ENCODE measurements at regions not wholly inside any gene's neighbourhood (a gene's known extent, or its start where the extent isn't known, plus 50 kb on each side); places are given as distances from the start of the nearest gene placed in this dataset.
"Not testable (repeated sequence)": the region's sequence is repeated elsewhere in the genome, so short reads cannot be mapped to it uniquely, and the experiment has no call there.

DNA sequence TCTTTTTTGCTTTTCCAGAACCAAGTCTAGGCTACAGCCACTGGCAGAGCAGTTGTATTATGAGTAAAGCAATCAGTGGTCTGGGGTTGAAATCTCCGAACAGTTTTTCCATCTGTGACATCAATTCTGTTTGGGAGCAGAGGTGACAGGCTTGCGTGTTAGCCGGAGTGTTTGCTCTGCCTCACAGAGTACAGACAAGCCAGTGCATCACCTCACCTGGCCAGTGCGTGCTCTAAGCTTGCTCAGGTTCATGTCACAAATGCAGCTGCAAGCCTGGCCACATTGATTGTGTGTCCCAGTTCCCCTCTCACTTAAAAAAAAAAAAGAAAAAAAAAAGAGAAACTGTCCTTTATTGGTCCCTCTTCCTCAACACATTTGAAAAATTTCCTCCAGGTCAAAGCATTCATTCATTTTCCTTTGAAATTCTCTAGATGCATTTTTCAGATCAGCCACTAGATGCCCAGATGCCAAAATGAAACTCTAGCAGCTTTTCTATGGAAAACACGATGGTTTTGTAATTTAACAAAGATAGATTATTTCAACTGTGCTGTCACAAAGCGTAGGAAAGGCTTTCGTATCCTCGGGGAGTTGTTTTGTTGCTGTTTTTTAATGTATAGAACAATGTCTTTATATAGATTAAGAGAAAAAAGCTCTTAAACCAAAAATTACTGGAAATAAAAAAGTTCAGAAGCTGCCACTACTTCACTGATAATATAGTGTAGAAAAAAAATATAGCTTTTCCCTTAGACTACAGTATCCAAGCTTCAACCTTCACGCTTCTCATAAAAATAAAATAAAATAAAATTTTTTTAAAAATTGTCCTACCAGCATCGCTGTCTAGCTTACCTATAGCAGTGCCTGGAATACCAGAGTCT lies 585.5 kb downstream of the TLE1 start:
- DNase-seq = no peak

DNA sequence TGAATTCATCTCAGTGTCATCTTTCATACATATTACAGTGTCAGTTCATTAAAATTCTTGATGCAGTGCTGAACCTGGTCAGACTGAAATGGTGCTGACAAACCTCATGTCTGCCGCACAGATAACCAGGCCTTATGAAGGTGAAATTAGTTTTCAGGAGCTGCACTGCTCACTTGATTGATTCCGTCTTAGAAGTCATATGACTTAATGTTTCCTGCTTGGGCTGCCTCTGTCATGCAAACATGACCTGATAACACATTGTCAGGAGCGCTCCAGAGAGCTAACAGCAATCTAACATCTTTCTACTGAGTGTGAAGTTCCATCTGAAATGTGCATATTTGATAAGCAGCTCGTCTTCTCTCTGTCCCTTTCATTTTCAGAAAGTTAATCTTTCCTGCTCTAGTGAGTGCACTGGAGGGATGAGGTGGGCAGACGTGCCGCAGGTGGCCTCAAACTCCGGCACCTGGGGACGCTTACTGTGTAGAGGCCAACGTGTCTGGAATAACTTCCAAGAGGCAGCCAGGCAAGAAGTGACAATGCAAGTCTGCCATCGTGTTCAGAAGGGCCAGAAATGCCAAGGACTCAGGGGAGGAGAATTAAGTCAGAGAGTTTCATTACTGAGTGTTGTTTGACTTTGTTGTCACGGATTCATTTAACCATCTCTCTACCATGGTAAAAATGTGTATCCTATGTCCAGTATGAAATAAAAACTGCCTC lies 592.1 kb downstream of the TLE1 start:
- no peak for DNase-seq

DNA sequence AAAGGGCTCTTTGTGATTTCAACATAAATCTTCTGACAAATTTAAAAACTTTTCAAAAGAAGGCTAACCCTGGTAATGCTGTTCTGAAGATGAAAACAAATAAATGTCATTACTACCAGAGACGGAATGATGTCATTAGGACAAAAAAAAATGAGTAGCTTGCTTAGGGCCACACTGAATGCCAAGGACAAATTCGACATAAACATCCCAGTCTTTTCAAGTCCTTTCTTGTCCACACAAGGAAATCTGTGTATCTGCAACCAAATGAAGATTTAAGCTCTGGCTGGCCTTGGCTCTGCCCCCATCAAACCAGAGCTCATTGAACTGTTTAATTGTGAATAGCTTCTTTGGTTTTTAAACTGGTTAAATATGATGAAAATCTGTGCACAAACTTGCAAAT lies 592.7 kb downstream of the TLE1 start:
- no peak for DNase-seq

DNA sequence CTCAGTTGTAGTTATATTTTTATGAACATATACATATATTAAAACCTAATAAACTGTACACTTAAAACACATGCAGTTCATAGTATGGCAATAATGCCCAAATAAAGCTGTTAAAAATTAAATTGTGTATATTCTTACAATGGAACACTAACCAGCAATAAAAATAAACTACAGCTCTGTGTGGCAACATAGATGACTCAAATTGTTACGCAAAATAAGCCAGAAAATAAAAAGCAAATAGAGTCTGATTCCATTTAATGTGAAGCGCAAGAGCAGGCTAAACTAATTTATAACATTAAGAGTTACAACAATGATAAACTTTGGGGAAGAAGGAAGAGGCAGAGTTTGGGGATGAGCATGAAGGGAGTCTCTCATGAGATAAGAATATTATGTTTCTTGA lies 597.3 kb downstream of the TLE1 start:
- DNase-seq = no peak

DNA sequence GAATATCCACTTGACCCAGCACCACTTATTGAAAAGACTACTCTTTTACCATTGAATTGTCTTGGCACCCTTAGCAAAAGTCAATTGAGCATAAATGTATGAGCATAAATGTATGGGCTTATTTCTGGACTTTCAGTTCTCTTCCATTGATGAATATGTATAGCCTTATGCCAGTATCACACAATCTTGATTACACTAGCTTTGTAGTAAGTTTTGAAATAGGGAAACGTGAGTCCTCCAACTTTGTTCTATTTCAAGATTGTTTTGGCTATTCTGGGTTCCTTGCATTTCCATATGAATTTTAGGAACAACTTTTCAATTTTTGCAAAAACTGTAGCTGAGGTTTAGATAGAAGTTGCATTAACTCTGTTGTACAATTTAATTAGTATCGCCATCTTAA lies 601.0 kb downstream of the TLE1 start:
- DNase-seq = no peak

DNA sequence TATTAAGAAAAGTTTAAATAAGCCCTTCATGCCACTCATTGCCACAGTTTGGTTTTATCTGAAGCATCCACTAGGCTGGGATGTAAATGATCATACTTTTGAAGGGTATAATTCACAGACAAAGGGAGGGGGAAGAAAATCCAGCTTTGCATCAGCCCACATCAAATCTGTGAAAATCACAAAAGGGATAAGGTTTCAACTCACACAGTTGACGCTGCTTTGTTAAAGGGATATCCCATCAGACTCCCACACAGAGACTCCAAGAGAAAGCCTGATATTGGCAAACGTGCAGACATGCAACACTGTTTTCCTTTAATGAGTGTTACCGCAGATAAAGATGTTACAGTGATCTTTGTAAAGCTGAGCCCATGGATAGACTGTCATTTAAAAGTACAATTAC lies 602.9 kb downstream of the TLE1 start:
- no peak for DNase-seq

DNA sequence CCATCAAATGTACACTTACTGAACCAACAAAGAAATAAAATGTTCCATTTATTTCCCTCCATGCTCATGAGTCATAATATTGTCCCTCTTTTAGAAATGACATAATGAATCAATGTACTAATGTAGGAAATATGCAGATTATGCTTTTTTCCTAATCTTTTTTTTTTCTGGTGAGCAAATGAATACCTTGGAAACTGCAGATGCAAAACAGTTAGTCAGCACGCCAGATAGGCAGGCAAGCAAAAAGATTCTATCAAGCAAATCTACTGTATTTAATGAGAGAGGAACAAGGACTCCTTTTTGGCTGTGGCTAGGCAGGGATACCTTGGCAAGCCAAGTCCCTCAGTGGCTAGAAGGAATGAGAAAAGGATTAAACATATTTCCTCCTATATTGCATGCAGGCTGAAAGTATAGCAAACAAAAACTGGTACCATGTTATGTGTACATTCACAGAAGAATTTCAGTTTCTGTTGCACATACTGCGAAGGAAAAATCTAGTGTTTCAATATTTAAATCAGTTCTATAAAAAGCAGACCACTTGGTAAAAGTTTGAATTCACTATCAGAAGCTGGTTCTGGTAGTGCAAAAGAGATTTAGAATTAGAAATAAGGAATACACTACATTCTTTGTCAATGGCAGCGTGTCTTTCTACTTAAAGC lies 605.4 kb downstream of the TLE1 start:
- no peak for DNase-seq

DNA sequence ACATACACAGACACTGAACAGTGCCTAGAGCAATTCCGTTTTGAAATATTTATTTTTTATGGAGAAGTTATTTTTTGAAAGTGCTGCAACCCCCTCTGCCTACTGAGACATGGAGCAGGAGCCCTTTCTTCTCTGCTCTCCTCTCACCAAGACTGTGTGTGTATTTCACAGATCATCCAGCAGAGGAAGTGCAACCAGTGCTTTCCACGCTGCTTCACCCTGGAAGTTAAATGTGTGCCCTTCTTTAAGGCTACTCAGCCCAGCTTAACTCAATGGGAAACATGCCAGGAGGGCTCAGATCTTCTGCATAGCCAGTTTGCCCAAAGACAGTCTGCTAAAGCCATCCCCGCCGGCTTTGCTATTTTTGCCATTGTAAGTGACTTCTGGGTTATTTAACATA lies 606.3 kb downstream of the TLE1 start:
- no peak for DNase-seq

DNA sequence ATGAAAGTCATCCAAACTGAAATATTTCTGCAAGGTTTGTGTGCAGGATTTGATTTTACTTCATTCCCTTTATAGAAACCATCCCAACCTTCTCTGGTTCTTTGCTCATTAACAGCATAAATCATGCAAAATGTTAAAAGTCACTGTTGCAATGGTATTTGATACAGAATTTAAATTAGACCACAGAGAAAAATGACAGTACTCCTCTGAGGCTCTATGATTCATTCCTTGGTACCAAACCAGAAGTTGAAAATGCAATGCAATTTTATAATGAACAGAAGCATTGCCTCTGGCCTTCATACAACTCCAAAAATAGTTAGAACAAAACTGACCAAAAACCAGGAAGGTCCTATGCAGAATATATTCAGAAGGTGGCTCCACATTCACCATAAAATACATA lies 607.1 kb downstream of the TLE1 start:
- DNase-seq = no peak

DNA sequence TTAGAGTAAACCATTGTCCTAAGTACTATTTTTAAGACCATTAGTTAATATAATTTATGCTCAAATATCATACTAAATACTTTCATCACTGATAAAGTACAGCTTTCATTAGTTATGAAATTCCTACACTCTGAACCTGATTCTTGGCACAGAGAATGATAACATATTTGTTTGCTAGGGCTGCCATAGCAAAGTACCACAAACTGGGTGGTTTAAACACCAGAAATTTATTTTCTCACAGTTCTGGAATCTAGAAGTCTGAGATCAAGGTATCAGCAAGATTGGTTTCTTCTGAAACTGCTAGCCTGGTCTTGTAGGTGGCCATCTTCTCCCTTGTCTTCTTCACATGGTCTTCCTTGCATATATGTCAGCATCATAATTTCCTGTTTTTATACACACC lies 608.4 kb downstream of the TLE1 start:
- no peak for DNase-seq

DNA sequence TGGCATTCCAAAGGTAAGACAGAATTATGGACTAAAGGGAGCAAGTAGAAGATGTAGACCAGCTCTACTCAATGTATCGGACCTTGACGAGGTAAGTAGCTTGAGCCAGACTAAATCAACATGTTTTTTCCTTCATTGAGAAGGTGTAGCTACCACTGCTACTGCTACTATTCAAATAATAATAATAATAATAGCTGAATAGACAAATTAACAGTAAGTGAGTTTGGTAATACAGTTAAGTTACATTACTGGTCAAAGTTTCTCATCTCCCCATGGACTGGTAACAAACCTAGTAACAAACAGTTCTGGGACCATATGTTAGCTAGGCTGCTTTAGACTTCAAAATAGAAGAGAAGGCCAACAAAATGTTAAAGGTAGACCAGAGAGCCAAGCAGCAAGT lies 609.2 kb downstream of the TLE1 start:
- no peak for DNase-seq

DNA sequence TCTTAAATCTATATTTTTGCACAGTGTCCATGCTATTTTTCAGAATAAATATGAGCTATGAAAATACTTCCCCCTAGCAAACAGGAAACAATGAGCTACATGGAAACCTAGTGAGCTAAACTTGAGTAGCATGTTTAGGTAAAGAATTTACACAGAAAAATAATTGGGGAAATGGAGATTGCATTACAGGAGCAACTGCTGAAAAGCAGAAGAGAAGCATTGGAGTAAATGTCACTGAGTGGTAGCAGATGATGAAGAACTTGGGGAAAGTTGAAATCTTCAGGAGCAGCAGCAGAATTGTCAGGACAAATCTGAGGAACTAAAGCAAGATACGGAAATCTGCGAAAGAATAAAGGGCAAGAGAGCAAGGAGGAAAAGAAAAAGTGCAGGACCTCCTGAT lies 610.3 kb downstream of the TLE1 start:
- DNase-seq = no peak

DNA sequence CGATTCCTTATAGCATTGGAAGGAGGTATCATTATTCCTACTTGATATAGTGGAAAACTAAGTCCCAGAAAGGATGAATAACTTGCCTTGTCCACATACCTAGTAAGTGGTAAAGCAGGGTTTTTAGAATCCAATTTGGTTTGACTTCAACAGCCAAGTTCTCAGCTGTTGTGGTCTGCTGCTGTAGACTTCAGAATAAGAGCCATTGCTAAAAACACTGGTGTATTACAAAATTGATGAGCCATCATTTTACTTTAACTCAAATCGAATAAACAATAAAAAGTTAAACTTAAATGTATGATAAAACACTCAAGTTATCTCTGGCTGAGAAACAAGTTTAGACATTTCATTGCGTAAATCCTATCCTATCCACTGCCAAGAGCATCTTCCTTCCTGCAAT lies 610.8 kb downstream of the TLE1 start:
- no peak for DNase-seq

DNA sequence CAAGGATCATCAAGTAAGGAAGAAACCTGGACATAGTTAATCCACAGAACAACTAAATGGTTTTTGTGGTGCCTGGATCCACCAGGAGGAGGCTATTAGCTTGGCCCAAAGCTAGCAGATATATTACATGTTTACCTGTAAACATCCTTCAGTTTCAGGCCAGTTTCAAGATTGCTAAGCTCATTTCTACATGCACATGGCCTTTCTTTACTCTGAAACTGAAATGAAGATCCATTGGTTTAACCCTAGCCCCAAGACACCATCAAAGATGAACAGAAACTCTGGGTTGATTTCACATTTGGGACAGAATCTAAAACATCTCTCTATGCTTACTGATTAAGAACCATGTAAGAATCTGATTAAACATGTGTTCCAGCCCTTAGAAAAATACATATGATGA lies 611.8 kb downstream of the TLE1 start:
- DNase-seq = no peak

DNA sequence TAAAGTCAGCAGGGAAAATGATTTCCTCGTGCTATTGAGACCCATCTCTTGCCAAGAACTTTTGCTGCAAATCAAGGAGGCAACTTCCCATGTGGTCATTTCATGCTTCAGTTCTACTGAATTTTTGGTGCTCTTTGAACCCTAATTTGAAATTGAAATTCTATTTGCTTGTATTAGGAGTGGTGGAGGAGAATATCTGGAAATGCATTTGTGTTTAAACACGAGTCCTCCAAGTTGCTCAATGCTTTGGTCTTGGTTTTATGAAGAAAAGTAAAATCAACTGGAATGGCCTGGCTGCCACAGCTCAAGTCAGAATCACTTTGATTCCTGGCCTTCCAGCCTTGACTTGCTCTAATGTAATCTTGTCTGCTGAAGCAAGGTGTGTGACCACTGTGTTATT lies 613.2 kb downstream of the TLE1 start:
- DNase-seq = no peak

DNA sequence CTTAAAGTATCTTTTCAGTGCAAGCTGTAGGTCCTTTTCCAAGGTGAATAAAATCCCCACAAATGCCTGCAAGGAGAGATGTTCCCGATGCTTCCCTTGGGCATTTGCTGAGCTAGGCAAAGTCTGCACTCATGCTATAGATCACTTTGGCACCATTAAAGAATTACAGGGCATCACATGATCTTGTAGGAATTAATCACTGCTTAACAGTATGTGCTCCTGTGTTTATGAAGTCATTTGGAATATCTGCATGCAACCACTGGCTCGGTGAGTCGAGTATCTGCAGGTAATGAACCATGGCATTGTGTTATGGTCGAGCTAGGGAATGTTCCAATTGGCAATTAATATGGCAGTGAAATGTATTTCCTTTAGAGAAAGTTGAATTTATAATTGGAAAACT lies 615.1 kb downstream of the TLE1 start:
- no peak for DNase-seq

DNA sequence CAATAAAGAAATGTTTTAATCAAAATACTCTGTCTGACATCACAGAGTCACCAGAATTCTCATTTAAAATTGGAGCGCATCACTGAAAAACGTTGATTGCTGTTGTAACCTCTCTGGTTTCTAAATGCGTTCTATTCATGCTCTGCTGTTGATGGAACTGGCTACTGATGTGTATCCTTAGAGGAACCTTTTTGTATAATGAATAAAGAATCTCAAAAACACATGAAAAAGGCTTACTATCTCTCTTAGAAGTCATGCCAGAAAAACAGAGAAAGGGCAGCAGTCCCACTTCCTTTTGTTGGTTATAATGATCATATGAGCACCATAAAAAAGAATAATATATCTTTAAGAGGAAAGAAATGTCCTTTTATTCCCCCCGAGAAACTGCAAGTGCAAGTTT lies 615.5 kb downstream of the TLE1 start:
- DNase-seq = no peak

DNA sequence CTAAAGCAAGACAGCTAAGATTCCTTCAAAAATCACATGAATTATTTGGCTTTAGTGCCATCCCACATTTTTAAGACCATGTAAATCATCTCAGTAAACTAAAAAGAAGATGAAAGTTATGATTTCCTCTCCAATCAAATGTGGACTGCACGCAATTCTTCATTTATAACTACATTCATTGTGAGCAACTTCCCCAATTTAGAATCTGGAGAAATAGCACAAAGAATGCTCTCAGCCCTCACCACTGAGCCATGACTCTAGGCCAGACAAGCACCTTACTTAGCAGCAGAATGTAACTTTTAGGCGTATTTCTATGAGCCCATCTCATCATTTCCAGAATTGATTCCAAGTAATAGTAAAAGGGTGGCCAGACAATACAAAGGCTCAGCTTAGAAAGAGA lies 616.6 kb downstream of the TLE1 start:
- no peak for DNase-seq

DNA sequence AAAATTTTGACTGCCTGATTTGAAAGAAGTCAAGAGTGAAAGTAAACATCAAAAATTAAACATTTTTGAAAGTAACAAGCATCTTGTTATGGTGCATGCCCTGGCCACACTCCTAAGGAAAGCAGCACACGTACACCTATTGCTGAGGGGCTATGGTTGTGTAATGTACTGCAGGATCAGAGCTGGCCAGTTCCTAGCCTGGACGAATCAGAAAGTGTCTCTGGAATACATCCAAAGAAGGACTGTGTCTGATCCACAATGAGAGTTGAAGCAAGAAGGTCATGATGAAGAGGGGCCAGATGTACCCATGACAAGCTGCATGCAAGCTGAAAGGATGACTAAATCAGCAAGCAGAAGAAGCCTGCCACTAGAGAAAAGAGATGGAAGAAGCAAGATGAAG lies 618.2 kb downstream of the TLE1 start:
- no peak for DNase-seq

DNA sequence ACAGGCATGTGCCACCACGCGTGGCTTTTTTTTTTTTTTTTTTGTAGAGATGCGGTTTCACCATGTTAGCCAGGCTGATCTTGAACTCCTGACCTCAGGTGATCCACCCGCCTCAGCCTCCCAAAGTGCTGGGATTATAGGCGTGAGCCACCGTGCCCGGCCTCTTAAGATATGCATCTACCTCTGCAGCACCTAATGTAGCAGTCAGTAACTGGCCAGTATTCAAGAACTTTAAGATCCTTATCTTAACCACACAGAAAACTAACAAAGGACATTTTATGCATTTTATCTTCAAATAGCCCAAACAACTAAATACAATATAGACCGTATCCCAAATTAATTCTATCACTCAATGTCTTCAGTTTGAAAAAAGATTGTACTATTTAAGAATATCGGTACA lies 618.7 kb downstream of the TLE1 start:
- no peak for DNase-seq

DNA sequence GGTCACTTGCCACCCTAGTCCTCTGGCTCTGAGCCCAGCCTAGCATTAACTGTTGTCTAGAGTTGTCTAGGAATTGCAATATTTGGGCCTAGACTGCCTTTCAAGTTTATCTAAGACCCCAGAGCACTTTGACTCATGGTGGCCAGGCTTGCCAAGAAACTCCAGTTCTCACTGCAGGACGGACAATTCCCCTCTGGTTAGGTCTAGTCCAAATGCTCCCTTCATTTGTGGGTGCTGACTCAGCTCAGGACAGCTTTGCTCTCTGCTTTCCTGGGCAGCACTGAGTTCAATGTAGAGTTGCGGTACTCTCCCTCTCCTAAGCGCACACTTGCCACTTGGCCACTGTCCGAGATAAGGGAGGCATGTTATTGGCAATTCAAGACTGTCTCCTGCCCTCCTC lies 619.4 kb downstream of the TLE1 start:
- no peak for DNase-seq

DNA sequence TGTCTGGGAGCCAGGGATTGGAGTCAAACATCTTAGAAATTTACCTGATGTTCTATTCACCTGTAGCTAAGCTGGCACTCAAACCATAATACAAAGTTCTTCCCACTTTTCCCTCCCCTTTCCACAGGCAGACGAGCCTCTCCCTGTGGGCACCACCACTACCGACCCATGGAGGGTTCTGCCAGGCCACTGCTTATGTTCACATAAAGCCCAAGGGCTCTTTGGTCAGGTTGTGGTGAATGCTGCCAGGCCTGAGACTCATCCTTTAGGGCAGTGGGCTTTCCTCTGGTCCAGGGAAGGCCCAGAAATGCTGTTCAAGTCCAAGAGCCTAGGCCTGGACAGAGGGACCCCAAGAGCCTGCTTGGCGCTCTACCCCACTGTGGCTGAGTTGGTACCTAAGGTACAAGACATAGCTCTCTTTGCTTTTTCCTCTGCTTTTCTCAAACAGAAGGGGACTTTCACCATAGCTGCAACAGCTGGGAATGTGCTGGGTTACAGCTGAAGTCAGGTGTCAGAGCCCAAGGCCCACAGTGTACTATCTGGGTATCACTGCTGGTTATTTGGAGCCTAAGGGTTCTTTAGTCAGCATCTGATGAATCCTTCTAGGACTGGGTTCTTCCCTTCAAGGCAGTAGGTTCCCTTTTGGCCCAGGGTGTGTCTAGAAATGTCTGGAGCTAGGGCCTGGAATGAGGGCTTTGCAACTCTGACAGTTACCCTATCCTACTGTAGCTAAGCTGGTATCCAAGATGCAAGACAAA lies 620.1 kb downstream of the TLE1 start:
- no peak for DNase-seq

DNA sequence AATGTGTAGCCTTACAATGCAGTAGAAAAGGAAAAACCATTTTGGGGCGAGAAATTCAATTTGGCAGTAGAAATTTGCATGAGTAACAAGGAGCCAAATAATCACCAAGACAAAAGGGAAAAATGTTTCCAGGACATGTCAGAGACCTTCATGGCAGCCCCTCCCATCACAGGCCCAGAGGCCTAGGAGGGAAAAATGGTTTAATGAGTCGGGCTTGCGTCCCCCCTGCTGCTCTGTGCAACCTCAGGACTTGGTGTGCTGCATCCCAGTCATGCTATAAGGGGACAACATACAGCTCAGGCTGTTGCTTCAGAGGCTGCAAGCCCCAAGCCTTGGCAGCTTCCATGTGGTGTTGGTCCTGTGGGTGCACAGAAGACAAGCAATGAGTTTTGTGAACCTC lies 626.4 kb downstream of the TLE1 start:
- DNase-seq = not testable (repeated sequence)
